ENCODE measurements at regions not wholly inside any gene's neighbourhood (a gene's known extent, or its start where the extent isn't known, plus 50 kb on each side); places are given as distances from the start of the nearest gene placed in this dataset.
A peak's percentile ranks its signal among the peaks of the same experiment; 100 is the strongest.

- TF ChIP-seq CTCF (IDR thresholded peaks at IDR 0.05) = no peak
- DNase-seq = no peak
- Mint-ChIP-seq H3K4me3 (no peak overlapping the region), H3K9me3 (peaks cover 4% of the 10 kb centered on the region), H3K27ac (no peak overlapping the region), H3K27me3 (ENCODE audit: insufficient read depth) (no peaks in the 10 kb centered on the region), H3K4me1 (ENCODE audit: low read depth) (peaks cover 25% of the 10 kb centered on the region), H3K36me3 (ENCODE audit: low read depth) (peaks cover 11% of the 10 kb centered on the region)
Measured at GRCh38 chr6:141415896-141416295, 716.8 kb upstream of the GJE1 start.

- no peak overlapping the region for H3K4me3 Mint-ChIP-seq
- H3K36me3 Mint-ChIP-seq (ENCODE audit: low read depth) = peaks cover 21% of the 10 kb centered on the region
- DNase-seq = no peak
- no peak for TF ChIP-seq CTCF (IDR thresholded peaks at IDR 0.05)
- H3K9me3 Mint-ChIP-seq = peaks cover 13% of the 10 kb centered on the region
- peaks cover 21% of the 10 kb centered on the region for H3K4me1 Mint-ChIP-seq (ENCODE audit: low read depth)
- H3K27ac Mint-ChIP-seq = no peak overlapping the region
- no peaks in the 10 kb centered on the region for H3K27me3 Mint-ChIP-seq (ENCODE audit: insufficient read depth)
Measured at GRCh38 chr6:141413196-141413595, 719.5 kb upstream of the GJE1 start.

GRCh38 chr6:141406761-141407160 lies 726.0 kb upstream of the GJE1 start:
- H3K27ac Mint-ChIP-seq = no peak overlapping the region
- H3K4me1 Mint-ChIP-seq (ENCODE audit: low read depth) = peaks cover 39% of the 10 kb centered on the region
- no peak for TF ChIP-seq CTCF (IDR thresholded peaks at IDR 0.05)
- no peaks in the 10 kb centered on the region for H3K27me3 Mint-ChIP-seq (ENCODE audit: insufficient read depth)
- DNase-seq = no peak
- H3K36me3 Mint-ChIP-seq (ENCODE audit: low read depth) = peaks cover 32% of the 10 kb centered on the region
- peaks cover 21% of the 10 kb centered on the region for H3K9me3 Mint-ChIP-seq
- H3K4me3 Mint-ChIP-seq = no peak overlapping the region

GRCh38 chr6:141403827-141404226 lies 728.9 kb upstream of the GJE1 start:
- Mint-ChIP-seq H3K9me3 (peaks cover 14% of the 10 kb centered on the region), H3K4me1 (ENCODE audit: low read depth) (peaks cover 50% of the 10 kb centered on the region), H3K36me3 (ENCODE audit: low read depth) (peaks cover 18% of the 10 kb centered on the region), H3K27me3 (ENCODE audit: insufficient read depth) (no peaks in the 10 kb centered on the region), H3K27ac (peak overlapping the region; percentile 1; the same call in 1 of the 2 replicates), H3K4me3 (no peak overlapping the region)
- TF ChIP-seq CTCF (IDR thresholded peaks at IDR 0.05) = no peak
- DNase-seq = no peak

GRCh38 chr6:141403103-141403502 lies 729.6 kb upstream of the GJE1 start:
- no peak overlapping the region for H3K4me3 Mint-ChIP-seq
- peaks cover 7% of the 10 kb centered on the region for H3K9me3 Mint-ChIP-seq
- H3K27me3 Mint-ChIP-seq (ENCODE audit: insufficient read depth) = no peaks in the 10 kb centered on the region
- peaks cover 52% of the 10 kb centered on the region for H3K4me1 Mint-ChIP-seq (ENCODE audit: low read depth)
- H3K36me3 Mint-ChIP-seq (ENCODE audit: low read depth) = peaks cover 10% of the 10 kb centered on the region
- DNase-seq = no peak
- no peak overlapping the region for H3K27ac Mint-ChIP-seq
- TF ChIP-seq CTCF (IDR thresholded peaks at IDR 0.05) = no peak

- no peak for TF ChIP-seq CTCF (IDR thresholded peaks at IDR 0.05)
- Mint-ChIP-seq H3K36me3 (ENCODE audit: low read depth) (peaks cover 6% of the 10 kb centered on the region; the same call in 1 of the 2 replicates), H3K4me1 (ENCODE audit: low read depth) (peaks cover 52% of the 10 kb centered on the region), H3K4me3 (no peak overlapping the region), H3K9me3 (peaks cover under 1% of the 10 kb centered on the region), H3K27me3 (ENCODE audit: insufficient read depth) (no peaks in the 10 kb centered on the region), H3K27ac (no peak overlapping the region)
- no peak for DNase-seq
Measured at GRCh38 chr6:141402489-141402888, 730.2 kb upstream of the GJE1 start.

Measured in HFFc6 (cell line).